HG03196 (cell line): ENCODE measurements at regions not wholly inside any gene's neighbourhood (a gene's known extent, or its start where the extent isn't known, plus 50 kb on each side); places are given as distances from the start of the nearest gene placed in this dataset.
A peak's percentile ranks its signal among the peaks of the same experiment; 100 is the strongest.
"Not testable (repeated sequence)": the region's sequence is repeated elsewhere in the genome, so short reads cannot be mapped to it uniquely, and the experiment has no call there.

Source experiments
- ATAC-seq: cut with Tn5 transposase; IDR thresholded peaks from one replicate; pipeline ENCODE4 v1.9.1; 2021; ENCODE audit not compliant: unreplicated experiment

DNA sequence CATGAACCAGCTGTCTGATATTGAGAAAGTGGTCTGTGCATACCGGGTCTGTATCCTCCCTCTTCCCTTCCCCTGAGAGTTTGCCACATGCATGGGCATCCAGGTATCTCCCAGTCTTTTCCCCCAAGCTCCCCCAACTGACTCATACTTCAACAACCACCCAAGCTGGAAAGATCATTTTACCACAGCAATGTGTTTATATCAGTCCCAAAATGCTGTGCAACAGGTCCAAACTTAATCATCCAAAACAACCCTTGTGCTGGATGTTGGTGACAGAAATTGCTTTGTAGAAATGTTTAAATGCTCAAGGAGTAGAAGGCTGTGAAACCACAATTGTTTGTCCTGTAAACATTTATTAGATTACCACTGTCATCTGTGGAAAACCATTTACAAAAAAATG, 286.8 kb upstream of the KLF3 start:
- no peak for ATAC-seq

GRCh38 chr4:38378478-38378877, 285.5 kb upstream of the KLF3 start:
- ATAC-seq: no peak

GRCh38 chr4:38381788-38382187, 282.2 kb upstream of the KLF3 start:
- ATAC-seq: no peak

DNA sequence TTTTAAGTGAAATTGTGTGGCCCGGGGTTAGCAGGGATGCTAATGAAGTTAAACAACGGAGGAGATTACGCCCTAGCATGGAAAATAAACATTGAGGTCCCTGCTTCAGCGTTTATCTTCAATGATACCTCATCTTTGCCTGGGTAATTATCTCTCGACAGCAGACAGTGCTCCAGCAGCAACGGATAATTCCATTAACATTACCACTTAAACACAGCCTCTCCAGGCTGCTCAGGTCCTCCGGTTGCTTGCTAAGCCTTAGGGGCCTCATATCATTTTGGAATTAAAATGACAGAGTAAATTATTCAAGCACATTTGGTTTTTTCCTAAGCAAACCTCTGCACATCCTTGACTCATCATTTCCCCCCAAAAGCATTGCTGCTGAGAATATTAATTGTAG, 281.5 kb upstream of the KLF3 start:
- ATAC-seq: no peak

DNA sequence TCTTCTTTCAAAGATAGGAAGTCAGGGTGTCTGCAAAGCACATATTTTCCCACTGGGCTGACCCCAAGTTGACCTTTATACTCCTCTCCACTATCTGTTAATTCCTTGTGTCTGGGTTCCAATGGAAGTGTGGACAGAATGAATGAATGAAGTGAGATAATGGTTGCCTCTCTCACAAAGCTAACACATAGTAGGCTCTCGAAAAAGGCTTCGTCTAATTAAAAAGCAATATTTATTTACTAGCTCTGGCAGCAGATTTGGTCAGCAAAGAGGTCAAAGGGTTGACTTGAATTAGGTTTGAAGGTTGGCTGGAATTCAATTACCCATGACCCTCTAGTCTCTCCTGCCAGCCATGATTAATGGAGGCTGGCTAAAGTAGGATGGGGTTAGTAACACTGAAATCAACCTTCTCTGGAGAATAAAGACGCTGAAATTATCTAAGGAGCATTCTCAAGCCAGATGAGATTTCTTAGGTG, 280.3 kb upstream of the KLF3 start:
- no peak for ATAC-seq

DNA sequence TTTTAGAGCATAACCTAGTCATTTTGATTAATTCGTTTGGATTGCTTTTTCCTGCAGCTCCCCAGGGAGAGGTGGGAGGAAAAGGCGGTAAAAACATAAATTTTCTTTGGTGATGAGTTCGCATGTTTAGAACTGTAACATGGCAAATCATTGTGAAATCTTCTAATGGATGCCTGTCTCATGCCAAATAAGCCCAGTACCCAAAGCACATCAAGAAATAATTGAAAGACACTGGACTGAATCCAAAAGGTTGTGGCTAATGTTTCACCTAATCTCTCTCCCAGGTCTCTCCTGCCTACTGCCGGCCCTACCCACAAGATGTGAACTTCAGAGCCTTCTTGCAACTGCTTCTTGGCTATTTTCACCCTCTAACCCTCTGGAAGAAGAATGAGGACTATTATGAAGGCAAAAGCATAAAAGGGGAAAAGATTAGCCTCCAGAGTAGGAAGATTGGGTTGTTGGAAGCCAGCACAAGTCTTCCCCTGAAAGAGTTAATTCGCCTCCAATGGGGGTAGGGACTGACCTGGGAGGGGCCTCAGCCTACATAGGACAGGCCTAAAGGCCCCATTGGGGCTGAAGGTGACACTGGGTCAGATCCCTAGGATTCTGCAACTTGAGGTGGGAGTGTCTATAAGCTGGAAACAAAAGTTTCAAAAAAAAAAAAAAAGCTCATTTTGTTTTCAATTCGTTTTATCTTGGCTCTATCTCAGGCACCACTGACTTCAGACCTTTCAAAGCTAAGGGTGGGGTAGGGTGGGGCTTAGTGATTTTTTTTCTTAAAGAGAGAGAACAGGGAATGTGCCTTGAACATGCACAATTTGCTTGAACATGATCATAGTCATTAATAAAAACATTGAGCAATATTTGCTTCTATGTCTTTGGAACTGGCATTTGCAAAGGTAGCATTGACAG, 278.6 kb upstream of the KLF3 start:
- no peak for ATAC-seq

DNA sequence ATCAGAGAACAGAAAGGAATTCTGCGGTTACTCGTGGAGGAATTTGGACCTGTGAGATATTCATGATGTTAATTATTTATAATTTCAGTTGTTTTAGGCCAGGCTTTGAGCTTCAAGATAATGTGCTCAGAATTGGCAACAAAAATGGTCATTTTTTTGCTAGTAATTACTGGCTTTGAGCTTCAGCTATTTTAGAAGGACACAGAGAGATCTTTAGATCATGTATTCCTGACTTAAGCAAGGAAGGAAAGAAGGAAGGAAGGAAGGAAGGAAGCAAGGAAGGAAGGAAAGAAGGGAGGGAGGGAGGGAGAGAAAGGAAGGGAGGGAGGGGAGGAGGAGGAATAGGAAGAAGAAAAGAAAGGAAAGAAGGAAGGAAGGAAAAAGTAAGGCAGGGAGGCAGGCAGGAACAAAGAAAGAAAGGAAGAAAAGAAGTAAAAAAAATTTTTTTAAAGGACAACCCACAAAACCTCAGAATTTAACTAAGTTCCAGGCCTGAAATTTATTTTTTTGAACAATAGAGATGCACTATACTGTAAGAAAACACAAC, 277.9 kb upstream of the KLF3 start:
- no peak for ATAC-seq

GRCh38 chr4:38386654-38387188, 277.3 kb upstream of the KLF3 start:
- no peak for ATAC-seq

- ATAC-seq: no peak
Observed at GRCh38 chr4:38387348-38387747, 276.7 kb upstream of the KLF3 start.

- no peak for ATAC-seq
Observed at GRCh38 chr4:38387819-38388218, 276.2 kb upstream of the KLF3 start.

DNA sequence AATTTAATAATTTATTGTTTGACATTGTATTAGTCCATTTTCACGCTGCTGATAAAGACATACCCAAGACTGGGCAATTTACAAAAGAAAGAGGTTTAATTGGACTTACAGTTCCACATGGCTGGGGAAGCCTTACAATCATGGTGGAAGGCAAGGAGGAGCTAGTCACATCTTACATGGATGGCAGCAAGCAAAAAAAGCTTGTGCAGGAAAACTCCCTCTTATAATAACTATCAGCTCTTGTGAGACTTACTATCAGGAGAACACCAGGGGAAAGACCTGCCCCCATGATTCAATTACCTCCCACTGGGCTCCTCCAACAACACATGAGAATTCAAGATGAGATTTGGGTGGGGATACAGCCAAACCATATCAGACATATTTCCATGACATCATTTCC, 275.1 kb upstream of the KLF3 start:
- not testable (repeated sequence) for ATAC-seq

DNA sequence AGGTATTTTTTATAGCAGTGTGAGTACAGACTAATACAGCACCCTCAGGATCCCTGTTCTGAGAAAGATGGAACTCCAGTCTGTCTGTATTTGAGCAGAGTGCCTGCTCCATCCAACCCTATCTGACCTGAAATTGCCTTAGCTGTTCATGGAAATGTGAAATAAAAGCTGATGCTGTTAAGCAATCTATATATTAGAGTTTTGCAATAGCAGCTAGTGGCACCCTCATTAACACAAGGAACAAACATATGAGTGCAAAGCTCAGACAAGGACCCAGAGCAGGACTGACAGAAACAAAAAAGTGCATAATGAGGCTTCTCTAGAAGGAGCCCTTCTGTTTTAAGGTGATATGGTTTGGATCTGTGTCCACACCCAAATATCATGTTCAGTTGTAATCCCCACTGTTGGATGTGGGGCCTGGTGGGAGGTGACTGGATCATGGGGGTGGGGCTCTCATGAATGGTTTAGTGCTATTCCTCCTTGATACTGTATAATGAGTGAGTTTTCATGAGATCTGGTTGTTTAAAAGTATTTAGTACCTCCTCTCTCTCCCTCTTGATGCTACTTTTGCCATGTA, 272.9 kb upstream of the KLF3 start:
- ATAC-seq: no peak

DNA sequence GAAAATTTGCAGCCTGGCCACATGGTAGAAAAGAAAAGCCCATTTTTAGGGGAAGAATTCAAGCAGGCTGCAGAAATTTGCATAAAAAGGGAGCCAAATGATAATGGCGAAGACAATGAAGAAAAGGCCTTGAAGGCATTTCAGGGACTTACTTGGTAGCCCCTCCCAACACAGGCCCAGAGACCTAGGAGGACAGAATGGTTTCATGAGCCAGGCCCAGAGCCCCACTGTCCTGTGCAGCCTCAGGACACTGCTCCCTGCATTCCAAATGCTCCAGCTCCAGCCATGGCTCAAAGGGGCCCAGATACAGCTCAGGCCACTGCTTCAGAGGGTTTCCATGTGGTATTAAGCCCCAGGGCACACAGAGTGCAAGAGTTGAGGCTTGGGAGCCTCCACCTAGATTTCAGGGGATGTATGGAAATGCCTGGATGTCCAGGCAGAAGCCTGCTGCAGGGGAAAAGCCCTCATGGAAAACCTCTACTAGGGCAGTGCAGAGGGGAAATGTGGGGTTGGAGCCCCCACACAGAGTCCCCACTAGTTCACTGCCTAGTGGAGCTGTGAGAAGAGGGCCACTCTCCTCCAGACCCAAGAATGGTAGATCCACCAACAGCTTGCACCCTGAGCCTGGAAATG, 271.7 kb upstream of the KLF3 start:
- no peak for ATAC-seq

GRCh38 chr4:38396091-38396490, 267.9 kb upstream of the KLF3 start:
- no peak for ATAC-seq

DNA sequence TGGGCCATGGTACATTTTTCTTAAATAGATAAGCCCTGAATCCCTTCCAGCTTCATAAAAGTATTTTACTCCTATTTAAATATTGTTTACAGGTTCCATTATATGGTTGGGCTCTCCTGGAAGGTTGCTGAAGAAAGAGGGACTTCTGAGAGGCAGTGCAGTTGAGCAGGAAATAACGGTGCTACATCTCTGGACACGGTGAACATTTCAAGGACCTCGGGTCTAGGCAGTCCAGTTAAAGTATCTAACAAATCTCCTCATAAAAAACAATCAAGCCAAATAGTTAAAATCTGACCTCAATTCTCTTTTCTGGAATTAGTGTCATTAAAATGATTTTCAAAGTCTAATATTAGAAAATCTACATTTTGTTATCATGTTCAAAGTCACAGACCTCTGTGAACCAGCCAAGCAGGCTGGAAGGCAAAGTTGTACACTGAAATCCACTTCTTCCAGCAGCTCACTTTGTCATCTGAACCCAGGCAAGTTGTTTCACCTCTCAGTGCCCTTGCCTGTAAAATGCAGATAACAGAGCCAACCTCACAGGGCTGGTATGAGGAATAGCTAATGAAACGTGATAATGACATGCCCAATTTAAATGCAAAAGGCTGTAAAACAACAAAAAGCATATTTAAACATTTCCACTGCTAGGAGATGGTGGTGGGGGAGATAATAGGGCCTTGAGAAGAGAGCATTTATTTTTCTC, 267.0 kb upstream of the KLF3 start:
- no peak for ATAC-seq

DNA sequence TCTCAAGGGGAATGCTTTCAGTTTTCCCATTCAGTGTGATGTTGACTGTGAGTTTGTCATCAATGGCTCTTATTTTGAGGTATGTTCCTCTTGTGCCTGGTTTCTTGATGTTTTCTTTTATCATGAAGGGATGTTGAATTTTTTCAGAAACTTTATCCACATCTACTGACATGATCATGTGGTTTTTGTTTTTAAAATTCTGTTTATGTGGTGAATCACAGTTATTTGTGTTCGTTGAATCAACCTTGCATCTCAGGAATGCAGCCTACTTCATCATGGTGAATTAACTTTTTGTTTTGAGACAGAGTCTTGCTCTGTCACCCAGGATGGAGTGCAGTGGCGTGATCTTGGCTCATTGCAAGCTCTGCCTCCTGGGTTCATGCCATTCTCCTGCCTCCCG, 263.1 kb upstream of the KLF3 start:
- ATAC-seq: no peak

DNA sequence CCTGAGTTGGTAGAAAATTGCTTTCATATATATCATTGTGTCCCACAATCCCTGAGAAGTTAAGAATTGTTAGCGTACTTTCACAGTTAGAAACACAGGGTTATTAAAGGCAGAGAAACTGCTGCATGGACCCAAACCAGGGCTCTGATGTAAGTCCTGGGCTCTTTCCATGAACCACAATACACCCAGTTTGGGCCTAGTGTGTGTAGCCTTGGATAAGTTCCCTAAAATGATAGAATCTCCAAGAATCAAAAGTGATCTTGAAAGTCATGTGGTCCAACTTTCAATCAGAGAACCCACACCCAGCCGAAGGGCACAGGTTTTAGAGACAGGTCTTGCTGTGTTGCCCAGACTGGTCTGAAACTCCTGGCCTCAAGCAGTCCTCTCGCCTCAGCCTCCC, 257.8 kb upstream of the KLF3 start:
- no peak for ATAC-seq

DNA sequence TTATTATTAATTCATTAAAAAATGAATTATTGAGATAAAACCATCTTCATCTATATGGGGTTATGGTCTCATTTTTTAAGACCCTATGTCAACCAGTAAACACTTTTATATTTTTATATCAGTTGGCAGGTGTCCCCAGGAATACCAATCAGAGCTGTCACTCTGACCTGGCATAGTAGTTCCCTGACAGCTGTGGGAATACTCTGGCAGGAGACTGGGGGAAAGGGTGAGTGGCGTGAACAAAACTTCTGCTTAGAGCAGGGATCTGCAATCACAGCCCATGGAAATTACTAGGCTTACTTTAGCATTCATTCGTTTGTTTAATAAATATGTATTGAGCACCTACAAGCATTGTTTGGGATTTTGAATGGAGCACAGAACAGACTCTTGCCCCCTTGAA, 254.1 kb upstream of the KLF3 start:
- ATAC-seq: no peak

DNA sequence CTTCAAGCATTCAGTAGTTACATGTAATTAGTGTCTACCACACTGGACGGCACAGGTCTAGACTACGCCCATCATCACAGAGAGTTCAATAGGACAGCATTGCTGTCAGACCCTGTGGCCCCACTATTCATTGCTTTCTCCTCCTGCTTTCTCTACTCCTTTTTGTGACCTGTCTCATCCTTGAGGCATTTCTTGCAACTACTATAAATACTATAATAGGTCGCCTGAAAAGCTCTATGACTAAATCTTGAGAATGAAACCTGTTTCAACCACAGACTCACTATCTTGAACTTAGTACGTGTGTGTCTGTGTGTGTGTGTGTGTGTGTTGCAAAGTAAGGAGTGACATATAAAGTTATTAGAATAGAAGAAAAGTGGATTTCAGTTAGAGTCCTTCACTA, 252.9 kb upstream of the KLF3 start:
- ATAC-seq: peak; percentile 53

- ATAC-seq: no peak
Observed at GRCh38 chr4:38411981-38412536, 251.9 kb upstream of the KLF3 start.
